Gastroesophageal sphincter (tissue), 3 donors: ENCODE measurements at regions not wholly inside any gene's neighbourhood (a gene's known extent, or its start where the extent isn't known, plus 50 kb on each side); places are given as distances from the start of the nearest gene placed in this dataset.

Experiments
- CTCF ChIP-seq, 4 experiments: fragments of 200-600 bp in 2 of 4; fragments of 450-650 bp in 2 of 4; sonication (generic) in 1 of 4; IDR thresholded peaks; one replicate each; pipeline ENCODE4 v1.5.1; 2017 to 2019; ENCODE audit warnings: antibody characterized with exemption in 4 of 4, mild to moderate bottlenecking in 2 of 4, moderate library complexity in 2 of 4
- EP300 ChIP-seq: sonication (generic); formaldehyde crosslinking; IDR thresholded peaks from one replicate; pipeline ENCODE4 v1.6.1; 2017; ENCODE audit warnings: antibody characterized with exemption, mild to moderate bottlenecking
- POLR2A ChIP-seq, 2 donors: fragments of 450-650 bp; IDR thresholded peaks; one replicate each; pipeline ENCODE4 v1.6.1; 2017; ENCODE audit warnings: antibody characterized with exemption in 2 of 2, mild to moderate bottlenecking in 2 of 2, moderate library complexity in 1 of 2
- POLR2AphosphoS5 ChIP-seq: sonication (generic); formaldehyde crosslinking; IDR thresholded peaks from one replicate; pipeline ENCODE4 v1.6.1; 2017; ENCODE audit warnings: antibody characterized with exemption

DNA sequence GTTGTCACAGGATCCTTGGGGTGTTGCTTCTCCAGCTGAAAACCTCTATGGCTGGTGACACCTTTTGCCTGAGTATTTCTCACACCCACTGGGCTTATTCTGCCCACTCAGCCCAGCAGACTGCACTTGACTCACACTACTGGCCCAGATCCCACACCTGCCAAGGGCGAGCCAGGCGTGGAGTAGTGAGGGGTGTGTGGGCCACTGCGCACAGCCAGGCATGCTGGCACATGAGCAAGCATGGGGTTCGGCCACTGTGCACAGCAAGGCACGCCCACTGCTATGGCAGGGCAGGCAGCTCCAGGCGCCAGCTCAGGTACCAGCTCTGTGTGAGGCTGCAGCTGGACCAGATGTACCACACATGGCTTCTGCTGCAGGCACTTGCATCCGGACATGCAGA is 116.5 kb upstream of the MTNR1B start:
- TF ChIP-seq CTCF (IDR thresholded peaks at IDR 0.05) (no peak), POLR2AphosphoS5 (peak; percentile 57), POLR2A (IDR thresholded peaks at IDR 0.05) (no peak), EP300 (no peak)
